Ovary (tissue), 7 donors: ENCODE measurements at regions not wholly inside any gene's neighbourhood (a gene's known extent, or its start where the extent isn't known, plus 50 kb on each side); places are given as distances from the start of the nearest gene placed in this dataset.

ENCODE experiments used
- DNase-seq, 5 donors: peaks; one replicate each; pipeline ENCODE4 v3.0.0-alpha.2; 2019 to 2020
- H3K27ac ChIP-seq, 2 donors: fragments of 200-600 bp; one replicate each; pipeline versions ENCODE4 v1.5.1 to v1.8.0; 2019 to 2022
- H3K27me3 ChIP-seq: fragments of 200-600 bp; one replicate; pipeline ENCODE4 v1.8.0; 2022
- H3K36me3 ChIP-seq: fragments of 200-600 bp; sonication (generic); one replicate; pipeline ENCODE4 v1.5.1; 2019
- H3K4me1 ChIP-seq: one replicate; pipeline ENCODE4 v1.8.1; 2013; ENCODE audit warnings: mild to moderate bottlenecking, moderate library complexity; ENCODE audit not compliant: insufficient read depth
- H3K4me3 ChIP-seq: fragments of 200-600 bp; sonication (generic); one replicate; pipeline ENCODE4 v1.5.1; 2017
- H3K9me3 ChIP-seq, 2 donors: fragments of 200-600 bp in 1 of 2; sonication (generic) in 1 of 2; one replicate each; pipeline versions ENCODE4 v1.5.1 to v1.8.1; 2013 to 2019; ENCODE audit warnings: mild to moderate bottlenecking in 1 of 2, moderate library complexity in 1 of 2
- EP300 ChIP-seq: sonication (generic); formaldehyde crosslinking; IDR thresholded peaks from one replicate; pipeline ENCODE4 v1.6.1; 2017; ENCODE audit warnings: antibody characterized with exemption
- POLR2A ChIP-seq: fragments of 450-650 bp; IDR thresholded peaks from one replicate; pipeline ENCODE4 v1.6.1; 2017; ENCODE audit warnings: antibody characterized with exemption, mild to moderate bottlenecking, moderate library complexity
- WGBS, 3 donors: extraction: QIAGEN DNeasy Blood & Tissue Kit in 1 of 3; methylation state at CpG; one replicate each; pipeline versions ENCODE4 v1.1.5 to v1.1.7; 2013 to 2017; 5-methylcytosine and 5-hydroxymethylcytosine counted together
- intact Hi-C, 4 donors: fragments of 100-400 bp; cut with DNase I; formaldehyde crosslinking; loops; one replicate each; pipeline versions ENCODE4 v1.11.0 to v1.15.1; 2022 to 2023
- TF ChIP-seq, protein P1 (sequence below), 3 donors: fragments of 450-650 bp in 2 of 3; fragments of 200-600 bp in 1 of 3; IDR thresholded peaks; one replicate each; pipeline versions ENCODE4 v1.5.1 to v1.8.0; 2016 to 2022; ENCODE audit warnings: antibody characterized with exemption in 3 of 3, mild to moderate bottlenecking in 1 of 3
- donor health status: DM: no; HTN: no; CAD: no; lungs with moderate emphysema.
- donor health status: DM: no; HTN: no; CAD: no.
- donor health status: Bipolar disorder and iron deficiency.
- donor health status: DM: no; HTN: no; CAD: no.
- donor health status: DM: yes; HTN: yes; CAD: no.

DNA sequence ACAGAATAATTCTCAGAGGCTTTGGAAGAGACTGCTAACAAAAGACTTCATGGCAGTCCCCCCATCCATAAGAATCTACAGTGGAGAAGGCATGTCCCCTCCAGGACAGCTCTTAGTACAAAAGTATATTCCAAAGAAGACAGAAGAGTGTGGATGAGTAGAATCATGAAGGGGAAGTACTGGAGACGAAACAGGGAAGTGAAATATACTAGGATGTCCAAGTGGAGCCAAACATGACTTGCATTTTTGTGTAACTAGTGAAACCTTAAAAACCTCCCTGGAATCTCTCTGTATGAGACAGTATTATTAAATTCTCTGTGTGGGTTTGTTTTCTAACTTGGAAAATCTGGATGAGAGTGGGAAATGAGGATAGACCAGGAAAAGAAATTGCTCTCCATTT is 312.4 kb downstream of the RSL24D1 start:
- WGBS, 3 donors: 0% methylated on average over 1 of the region's 1 CpG
- no peak overlapping the region for H3K27ac ChIP-seq
- intact Hi-C loops: no loop called here

DNA sequence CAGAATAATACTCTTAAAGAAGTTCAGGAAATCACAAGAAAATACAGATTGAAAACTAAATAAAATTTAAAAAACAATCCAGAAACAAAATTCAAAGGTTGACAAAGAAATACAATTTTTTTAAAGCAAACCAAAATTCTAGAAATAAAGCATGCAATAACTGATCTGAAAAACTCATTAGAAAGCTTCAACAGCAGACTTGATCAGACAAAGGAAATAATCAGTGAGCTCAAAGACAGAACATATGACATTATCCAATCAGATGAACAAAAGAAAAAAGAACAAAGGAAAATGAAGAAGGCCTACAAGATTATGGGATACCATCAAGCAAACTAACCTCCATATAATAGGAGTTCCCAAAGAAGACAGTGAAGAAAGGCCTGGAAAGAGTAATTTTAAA is 336.8 kb downstream of the RSL24D1 start:
- intact Hi-C loops: no loop called here
- DNase-seq: no peak
- Histone ChIP-seq H3K4me1 (no peaks in the 10 kb centered on the region), H3K36me3 (no peaks in the 10 kb centered on the region), H3K9me3 (no peaks in the 10 kb centered on the region), H3K4me3 (no peak overlapping the region), H3K27me3 (no peaks in the 10 kb centered on the region), H3K27ac (no peak overlapping the region)
- TF ChIP-seq POLR2A: no peak

More for the DNA sequence above, 312.4 kb downstream of the RSL24D1 start:
- H3K9me3 ChIP-seq: no peaks in the 10 kb centered on the region
- DNase-seq: no peak
- no peaks in the 10 kb centered on the region for H3K27me3 ChIP-seq
- TF ChIP-seq POLR2A (no peak), EP300 (no peak)
- TF ChIP-seq, protein P1, sequence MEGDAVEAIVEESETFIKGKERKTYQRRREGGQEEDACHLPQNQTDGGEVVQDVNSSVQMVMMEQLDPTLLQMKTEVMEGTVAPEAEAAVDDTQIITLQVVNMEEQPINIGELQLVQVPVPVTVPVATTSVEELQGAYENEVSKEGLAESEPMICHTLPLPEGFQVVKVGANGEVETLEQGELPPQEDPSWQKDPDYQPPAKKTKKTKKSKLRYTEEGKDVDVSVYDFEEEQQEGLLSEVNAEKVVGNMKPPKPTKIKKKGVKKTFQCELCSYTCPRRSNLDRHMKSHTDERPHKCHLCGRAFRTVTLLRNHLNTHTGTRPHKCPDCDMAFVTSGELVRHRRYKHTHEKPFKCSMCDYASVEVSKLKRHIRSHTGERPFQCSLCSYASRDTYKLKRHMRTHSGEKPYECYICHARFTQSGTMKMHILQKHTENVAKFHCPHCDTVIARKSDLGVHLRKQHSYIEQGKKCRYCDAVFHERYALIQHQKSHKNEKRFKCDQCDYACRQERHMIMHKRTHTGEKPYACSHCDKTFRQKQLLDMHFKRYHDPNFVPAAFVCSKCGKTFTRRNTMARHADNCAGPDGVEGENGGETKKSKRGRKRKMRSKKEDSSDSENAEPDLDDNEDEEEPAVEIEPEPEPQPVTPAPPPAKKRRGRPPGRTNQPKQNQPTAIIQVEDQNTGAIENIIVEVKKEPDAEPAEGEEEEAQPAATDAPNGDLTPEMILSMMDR (IDR thresholded peaks at IDR 0.05): no peak
- H3K36me3 ChIP-seq: no peaks in the 10 kb centered on the region
- no peaks in the 10 kb centered on the region for H3K4me1 ChIP-seq
- H3K4me3 ChIP-seq: no peak overlapping the region

DNA sequence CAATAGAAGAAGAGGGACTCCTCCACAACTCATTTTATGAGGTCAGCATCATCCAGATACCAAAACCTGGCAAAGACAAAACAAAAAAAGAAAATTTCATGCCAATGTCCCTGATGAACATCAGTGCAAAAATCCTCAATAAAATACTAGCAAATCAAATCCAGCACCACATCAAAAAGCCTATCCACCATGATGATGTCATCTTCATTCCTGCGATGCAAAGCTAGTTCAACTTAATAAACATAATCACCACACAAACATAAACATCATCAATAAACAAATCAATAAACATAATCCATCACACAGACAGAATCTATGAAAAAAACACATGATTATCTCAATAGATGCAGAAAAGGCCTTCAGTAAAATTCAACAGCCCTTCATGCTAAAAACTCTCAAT is 342.1 kb downstream of the RSL24D1 start:
- Histone ChIP-seq H3K9me3 (no peaks in the 10 kb centered on the region), H3K27ac (no peak overlapping the region), H3K27me3 (no peaks in the 10 kb centered on the region), H3K4me1 (no peaks in the 10 kb centered on the region), H3K4me3 (no peak overlapping the region), H3K36me3 (no peaks in the 10 kb centered on the region)
- TF ChIP-seq EP300 (no peak), POLR2A (no peak)
- TF ChIP-seq, protein P1 (IDR thresholded peaks at IDR 0.05): no peak
- no peak for DNase-seq
- WGBS, 3 donors: 89 to 93% (median 93%) methylated on average over 1 of the region's 1 CpG
- intact Hi-C loops: no loop called here

DNA sequence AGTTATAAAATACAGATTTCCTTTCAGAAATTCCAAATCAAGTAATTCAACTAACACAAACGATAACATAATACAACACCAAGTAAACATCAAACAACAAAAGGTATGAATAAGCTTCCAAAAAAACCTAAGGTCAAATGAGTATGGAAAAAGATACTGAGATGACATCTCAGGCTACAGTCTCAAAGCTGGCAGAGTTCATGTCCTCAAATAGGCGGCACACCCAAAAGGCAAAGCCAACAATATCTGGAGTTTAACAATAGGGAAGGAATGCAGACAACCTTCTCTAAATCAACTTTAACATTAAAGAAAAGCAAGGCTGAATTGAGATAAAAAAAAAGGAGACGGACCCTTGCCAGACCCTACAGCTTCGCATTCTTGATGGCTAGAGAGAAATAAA is 346.6 kb downstream of the RSL24D1 start:
- Histone ChIP-seq H3K4me3 (no peak overlapping the region), H3K27me3 (no peaks in the 10 kb centered on the region), H3K4me1 (no peaks in the 10 kb centered on the region), H3K36me3 (no peaks in the 10 kb centered on the region), H3K9me3 (no peaks in the 10 kb centered on the region), H3K27ac (no peak overlapping the region)
- intact Hi-C loops: no loop called here
- WGBS, 3 donors: 57 to 71% (median 62%) methylated on average over 4 of the region's 4 CpGs
- DNase-seq: no peak
- TF ChIP-seq EP300 (no peak), POLR2A (no peak)
- TF ChIP-seq, protein P1 (IDR thresholded peaks at IDR 0.05): no peak

DNA sequence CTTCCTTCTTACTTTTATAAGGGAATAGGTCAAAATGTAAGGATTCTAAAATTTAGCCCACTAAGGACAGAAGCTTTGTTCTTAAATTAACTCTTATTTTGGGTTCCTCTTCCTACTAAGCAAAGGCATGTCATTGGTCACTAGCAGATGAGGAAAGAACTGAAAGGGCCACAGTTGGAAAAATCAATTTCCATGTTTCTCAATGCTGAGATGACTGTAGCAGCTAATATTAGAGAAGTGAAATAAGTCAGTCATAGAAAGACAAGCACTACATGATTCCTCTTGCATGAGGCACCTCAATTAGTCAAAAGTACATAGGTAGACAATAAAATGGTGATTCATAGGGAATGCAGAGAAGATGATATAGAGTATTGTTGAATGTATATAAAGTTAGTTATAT is 353.7 kb downstream of the RSL24D1 start:
- Histone ChIP-seq H3K9me3 (no peaks in the 10 kb centered on the region), H3K27me3 (no peaks in the 10 kb centered on the region), H3K36me3 (no peaks in the 10 kb centered on the region), H3K4me3 (no peak overlapping the region), H3K27ac (no peak overlapping the region), H3K4me1 (no peaks in the 10 kb centered on the region)
- TF ChIP-seq EP300 (no peak), POLR2A (no peak)
- TF ChIP-seq, protein P1 (IDR thresholded peaks at IDR 0.05): no peak
- DNase-seq: no peak
- intact Hi-C loops: no loop called here
